ENCODE measurements at regions not wholly inside any gene's neighbourhood (a gene's known extent, or its start where the extent isn't known, plus 50 kb on each side); places are given as distances from the start of the nearest gene placed in this dataset.

GRCh38 chr10:111265341-111265740 is 188.5 kb downstream of the ADRA2A start:
- H3K36me3 ChIP-seq (ENCODE audit: insufficient read depth, low read length) = no peaks in the 10 kb centered on the region
- no peaks in the 10 kb centered on the region for H3K9me3 ChIP-seq (ENCODE audit: insufficient read depth, low read depth, low read length)
- no peaks in the 10 kb centered on the region for H3K27me3 ChIP-seq (ENCODE audit: insufficient read depth, low read length, poor library complexity, severe bottlenecking)
- no peak overlapping the region for H2AFZ ChIP-seq (ENCODE audit: low read length)
- no peaks in the 10 kb centered on the region for H3K79me2 ChIP-seq (ENCODE audit: insufficient read depth, low read length)
- no peaks in the 10 kb centered on the region for H3F3A ChIP-seq (ENCODE audit: low read depth)
- no peaks in the 10 kb centered on the region for H3K9me2 ChIP-seq (replicated peaks; ENCODE audit: low read depth, low read length)
- H3K4me3 ChIP-seq (ENCODE audit: low read length, poor library complexity, severe bottlenecking) = no peak overlapping the region
- no peak for TF ChIP-seq CTCF (conservative IDR thresholded peaks at IDR 0.05; ENCODE audit: low read length)
- TF ChIP-seq EZH2phosphoT487 (IDR thresholded peaks at IDR 0.05; ENCODE audit: borderline replicate concordance) = no peak
- H4K20me1 ChIP-seq (ENCODE audit: insufficient read depth, low read length, poor library complexity, severe bottlenecking) = no peaks in the 10 kb centered on the region
- no peak overlapping the region for H3K9ac ChIP-seq (ENCODE audit: low read depth, low read length, poor library complexity, severe bottlenecking)
- no peak overlapping the region for H3K4me2 ChIP-seq (ENCODE audit: low read depth, low read length, poor library complexity, severe bottlenecking)
- no peaks in the 10 kb centered on the region for H3K4me1 ChIP-seq (ENCODE audit: insufficient read depth, low read length, poor library complexity, severe bottlenecking)

GRCh38 chr10:111266165-111266564 is 189.3 kb downstream of the ADRA2A start:
- Histone ChIP-seq H3K4me2 (ENCODE audit: low read depth, low read length, poor library complexity, severe bottlenecking) (no peak overlapping the region), H4K20me1 (ENCODE audit: insufficient read depth, low read length, poor library complexity, severe bottlenecking) (no peaks in the 10 kb centered on the region), H3K9ac (ENCODE audit: low read depth, low read length, poor library complexity, severe bottlenecking) (no peak overlapping the region), H3K9me2 (replicated peaks; ENCODE audit: low read depth, low read length) (no peaks in the 10 kb centered on the region), H3F3A (ENCODE audit: low read depth) (no peaks in the 10 kb centered on the region), H3K27me3 (ENCODE audit: insufficient read depth, low read length, poor library complexity, severe bottlenecking) (no peaks in the 10 kb centered on the region), H3K9me3 (ENCODE audit: insufficient read depth, low read depth, low read length) (no peaks in the 10 kb centered on the region), H3K4me3 (ENCODE audit: low read length, poor library complexity, severe bottlenecking) (no peak overlapping the region), H3K79me2 (ENCODE audit: insufficient read depth, low read length) (no peaks in the 10 kb centered on the region), H3K4me1 (ENCODE audit: insufficient read depth, low read length, poor library complexity, severe bottlenecking) (no peaks in the 10 kb centered on the region), H3K36me3 (ENCODE audit: insufficient read depth, low read length) (no peaks in the 10 kb centered on the region), H2AFZ (ENCODE audit: low read length) (no peak overlapping the region)
- TF ChIP-seq EZH2phosphoT487 (IDR thresholded peaks at IDR 0.05; ENCODE audit: borderline replicate concordance) (no peak), CTCF (conservative IDR thresholded peaks at IDR 0.05; ENCODE audit: low read length) (no peak)

- TF ChIP-seq EZH2phosphoT487 (IDR thresholded peaks at IDR 0.05; ENCODE audit: borderline replicate concordance) = no peak
- TF ChIP-seq CTCF (conservative IDR thresholded peaks at IDR 0.05; ENCODE audit: low read length) = no peak
- H2AFZ ChIP-seq (ENCODE audit: low read length) = no peak overlapping the region
- H3K79me2 ChIP-seq (ENCODE audit: insufficient read depth, low read length) = no peaks in the 10 kb centered on the region
- H3K36me3 ChIP-seq (ENCODE audit: insufficient read depth, low read length) = no peaks in the 10 kb centered on the region
- no peak overlapping the region for H3K9ac ChIP-seq (ENCODE audit: low read depth, low read length, poor library complexity, severe bottlenecking)
- no peaks in the 10 kb centered on the region for H3K9me2 ChIP-seq (replicated peaks; ENCODE audit: low read depth, low read length)
- H3K4me2 ChIP-seq (ENCODE audit: low read depth, low read length, poor library complexity, severe bottlenecking) = no peak overlapping the region
- H4K20me1 ChIP-seq (ENCODE audit: insufficient read depth, low read length, poor library complexity, severe bottlenecking) = no peaks in the 10 kb centered on the region
- H3K27me3 ChIP-seq (ENCODE audit: insufficient read depth, low read length, poor library complexity, severe bottlenecking) = no peaks in the 10 kb centered on the region
- no peak overlapping the region for H3K4me3 ChIP-seq (ENCODE audit: low read length, poor library complexity, severe bottlenecking)
- no peaks in the 10 kb centered on the region for H3K9me3 ChIP-seq (ENCODE audit: insufficient read depth, low read depth, low read length)
- no peaks in the 10 kb centered on the region for H3K4me1 ChIP-seq (ENCODE audit: insufficient read depth, low read length, poor library complexity, severe bottlenecking)
- no peaks in the 10 kb centered on the region for H3F3A ChIP-seq (ENCODE audit: low read depth)
Measured at GRCh38 chr10:111267673-111268072, 190.8 kb downstream of the ADRA2A start.

All from Loucy (cell line).